NT2/D1 (cell line): ENCODE measurements at regions not wholly inside any gene's neighbourhood (a gene's known extent, or its start where the extent isn't known, plus 50 kb on each side); places are given as distances from the start of the nearest gene placed in this dataset.

Experiments used
- YY1 ChIP-seq: IDR thresholded peaks from 2 replicates; pipeline ENCODE4 v1.6.1; 2011; ENCODE audit not compliant: insufficient read length, insufficient read depth
- ZNF274 ChIP-seq: IDR thresholded peaks from 2 replicates; pipeline ENCODE4 v1.6.1; 2011; ENCODE audit warnings: mild to moderate bottlenecking, low read depth, low read length

DNA sequence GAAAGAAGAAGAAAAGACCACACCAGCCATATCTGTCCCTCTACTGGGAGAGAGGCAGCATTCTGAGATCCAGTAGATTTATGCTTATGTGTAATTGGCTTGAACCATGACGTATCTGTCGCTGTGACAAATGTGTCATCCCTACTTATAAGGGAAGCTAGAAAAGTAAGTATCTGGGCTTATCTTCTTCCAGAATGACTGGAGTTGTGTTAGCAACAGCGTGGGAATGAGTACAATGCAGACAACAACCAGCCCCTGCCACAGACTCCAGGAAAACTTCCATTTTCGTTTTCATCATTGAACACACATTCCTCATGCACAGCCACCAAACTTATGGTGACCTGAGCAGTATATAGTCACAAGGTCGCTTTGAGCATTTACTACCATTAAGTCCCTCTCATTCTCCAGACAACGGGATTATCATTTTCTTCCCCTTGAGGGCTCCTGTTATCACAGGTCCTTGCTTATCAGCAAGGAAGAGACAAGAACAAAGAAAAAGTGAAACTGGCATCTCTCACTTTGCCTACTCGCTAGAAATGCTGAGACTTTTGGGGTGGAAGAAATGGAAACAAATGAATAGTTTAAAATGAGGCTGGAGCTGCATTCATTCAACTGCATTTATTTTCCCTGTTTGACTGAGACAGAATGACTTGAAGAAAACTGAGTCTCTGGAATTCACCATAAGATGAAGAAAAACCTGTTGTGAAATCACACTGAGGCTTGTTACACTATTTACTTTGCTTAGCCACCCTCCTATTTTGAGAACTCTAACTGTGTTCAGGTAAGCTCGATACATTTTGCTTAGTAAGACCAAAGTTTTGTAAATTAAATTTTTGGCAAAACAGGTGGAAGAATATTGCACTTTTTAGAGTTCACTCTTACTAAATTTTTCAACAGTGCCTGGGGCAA, 149.3 kb upstream of the FOXQ1 start:
- TF ChIP-seq YY1 = no peak
- TF ChIP-seq ZNF274 = no peak
